GM12878 (cell line): ENCODE measurements at regions not wholly inside any gene's neighbourhood (a gene's known extent, or its start where the extent isn't known, plus 50 kb on each side); places are given as distances from the start of the nearest gene placed in this dataset.

Experiments used
- ATAC-seq: fragments of 200-7000 bp; cut with Tn5 transposase; 3 replicates; pipeline ENCODE4 v1.9.1; 2020; ENCODE audit warnings: mild to moderate bottlenecking, moderate library complexity
- BruUV-seq: library from RNA; stranded (reverse); fragments of 400-500 nt; replicated peaks from 2 replicates; lab custom pipeline; 2021; lab: Mats Ljungman, UMichigan
- CTCF ChIA-PET: fragments of 300-600 bp; sonication (Branson Sonifier 250); formaldehyde crosslinking; extraction: SDS; loops from one replicate; lab custom pipeline; 2021; ENCODE audit warnings: inconsistent platforms; lab: Yijun Ruan, JAX
- POLR2A ChIA-PET: fragments of 350-600 bp; formaldehyde crosslinking; extraction: SDS; loops from one replicate; lab custom pipeline; 2021; ENCODE audit warnings: inconsistent platforms; lab: Charles Lee
- RAD21 ChIA-PET: fragments of 300-600 bp; sonication (Branson Sonifier 250); formaldehyde crosslinking; loops from one replicate; lab custom pipeline; 2023; ENCODE audit warnings: antibody characterized with exemption; ENCODE audit not compliant: unreplicated experiment; lab: Charles Lee
- SMC1A ChIA-PET: fragments of 300-600 bp; sonication (Branson Sonifier 250); formaldehyde crosslinking; loops from one replicate; lab custom pipeline; 2023; ENCODE audit not compliant: unreplicated experiment, uncharacterized antibody; lab: Charles Lee
- DNase-seq: peaks from one replicate; pipeline ENCODE4 v3.0.0-alpha.2; 2011; ENCODE audit warnings: low read depth, low spot score
- FAIRE-seq: peaks from 3 replicates; lab custom pipeline; 2011; peaks lifted over from hg19 to GRCh38; lab: Jason Lieb, UNC
- H2AFZ ChIP-seq: 2 replicates; pipeline ENCODE4 v1.6.0; 2011; ENCODE audit warnings: low read depth, low read length, control low read depth; ENCODE audit not compliant: control insufficient read depth
- H3K27ac ChIP-seq: 2 replicates; pipeline ENCODE4 v1.5.1; 2011; ENCODE audit warnings: control low read depth; ENCODE audit not compliant: control insufficient read depth, insufficient read depth
- H3K27me3 ChIP-seq, 2 experiments: replicated peaks in 1 of 2; 2 replicates each; pipeline versions ENCODE4 v1.6.0 to v1.6.1; 2011; ENCODE audit warnings: low read length in 1 of 2; ENCODE audit not compliant: control insufficient read depth in 2 of 2, insufficient read depth in 2 of 2
- H3K36me3 ChIP-seq, 2 experiments: 2 replicates each; pipeline ENCODE4 v1.5.1; 2011; ENCODE audit warnings: low read length in 1 of 2; ENCODE audit not compliant: control insufficient read depth in 2 of 2, insufficient read depth in 2 of 2
- H3K4me1 ChIP-seq: 2 replicates; pipeline ENCODE4 v1.6.1; 2011; ENCODE audit warnings: mild to moderate bottlenecking, low read length, moderate library complexity, mixed read lengths; ENCODE audit not compliant: control insufficient read depth, insufficient read depth
- H3K4me2 ChIP-seq: 2 replicates; pipeline ENCODE4 v1.6.0; 2011; ENCODE audit warnings: control low read depth; ENCODE audit not compliant: control insufficient read depth, insufficient read depth
- H3K4me3 ChIP-seq: fragments of 200-600 bp; sonication (generic); 2 replicates; pipeline ENCODE4 v1.5.1; 2016
- H3K79me2 ChIP-seq: 2 replicates; pipeline ENCODE4 v1.6.0; 2011; ENCODE audit warnings: low read length; ENCODE audit not compliant: control insufficient read depth, insufficient read depth
- H3K9ac ChIP-seq: 2 replicates; pipeline ENCODE4 v1.8.0; 2011; ENCODE audit warnings: low read length, control low read depth, mixed read lengths; ENCODE audit not compliant: control insufficient read depth, insufficient read depth
- H3K9me3 ChIP-seq: replicated peaks from 3 replicates; pipeline ENCODE4 v1.5.1; 2011; ENCODE audit warnings: mild to moderate bottlenecking, low read length; ENCODE audit not compliant: control insufficient read depth, insufficient read depth
- H4K20me1 ChIP-seq: 2 replicates; pipeline ENCODE4 v1.6.0; 2011; ENCODE audit not compliant: control insufficient read depth, insufficient read depth
- ATF3 ChIP-seq: IDR thresholded peaks from 2 replicates; pipeline ENCODE4 v1.6.1; 2011; ENCODE audit warnings: low read depth, mild to moderate bottlenecking, low read length, moderate library complexity, borderline replicate concordance; ENCODE audit errors: extremely low read depth
- CBX3 ChIP-seq: fragments of 200-600 bp; sonication (generic); IDR thresholded peaks from 2 replicates; pipeline ENCODE4 v1.6.1; 2016; ENCODE audit warnings: low read depth, borderline replicate concordance
- E2F4 ChIP-seq: IDR thresholded peaks from 2 replicates; pipeline ENCODE4 v1.6.1; 2012; ENCODE audit warnings: low read depth, low read length, improper control_type of control experiment
- IKZF2 ChIP-seq, 2 experiments: fragments of 450-650 bp; IDR thresholded peaks; 2 replicates each; pipeline ENCODE4 v1.6.1; 2017; ENCODE audit warnings: mild to moderate bottlenecking in 2 of 2, moderate library complexity in 2 of 2
- JUND ChIP-seq: IDR thresholded peaks from 2 replicates; pipeline ENCODE4 v1.6.1; 2012; ENCODE audit warnings: low read depth, mild to moderate bottlenecking, low read length, improper control_type of control experiment, moderate library complexity
- MTA3 ChIP-seq: IDR thresholded peaks from 2 replicates; pipeline ENCODE4 v1.6.1; 2012; ENCODE audit warnings: low read length, inconsistent platforms, borderline replicate concordance
- NR2F1 ChIP-seq: fragments of 450-650 bp; conservative IDR thresholded peaks from 2 replicates; pipeline ENCODE4 v1.6.1; 2017; ENCODE audit warnings: mild to moderate bottlenecking
- POLR2AphosphoS2 ChIP-seq: IDR thresholded peaks from 2 replicates; pipeline ENCODE4 v1.6.1; 2011; ENCODE audit warnings: low read depth, mild to moderate bottlenecking, low read length, improper control_type of control experiment, moderate library complexity
- RFX5 ChIP-seq: IDR thresholded peaks from 2 replicates; pipeline ENCODE4 v1.6.1; 2011; ENCODE audit warnings: low read depth, low read length, improper control_type of control experiment
- SMAD1 ChIP-seq: fragments of 450-650 bp; IDR thresholded peaks from 2 replicates; pipeline ENCODE4 v1.6.1; 2018; ENCODE audit warnings: mild to moderate bottlenecking, low read depth; ENCODE audit not compliant: partially characterized antibody
- SMAD5 ChIP-seq: IDR thresholded peaks from 2 replicates; pipeline ENCODE4 v1.6.1; 2016; ENCODE audit warnings: antibody characterized with exemption, low read depth
- TCF7 ChIP-seq: IDR thresholded peaks from 2 replicates; pipeline ENCODE4 v1.6.1; 2014; ENCODE audit warnings: antibody characterized with exemption, borderline replicate concordance
- ZNF384 ChIP-seq: IDR thresholded peaks from 2 replicates; pipeline ENCODE4 v1.6.1; 2012; ENCODE audit warnings: low read depth, mild to moderate bottlenecking, low read length, improper control_type of control experiment, borderline replicate concordance
- WGBS: methylation state at CpG from one replicate; pipeline ENCODE4 v1.1.6; 2016; ENCODE audit warnings: low lambda C conversion rate; ENCODE audit not compliant: insufficient replicate concordance, insufficient coverage; ENCODE audit errors: missing lambda C conversion rate; 5-methylcytosine and 5-hydroxymethylcytosine counted together
- in situ Hi-C: fragments of 300-500 bp; cut with MboI; formaldehyde crosslinking; loops from 9 replicates; pipeline ENCODE4 v1.14.3; 2018; ENCODE audit warnings: mixed read lengths
- intact Hi-C: fragments of 100-400 bp; cut with micrococcal nuclease; formaldehyde crosslinking; loops from one replicate; pipeline ENCODE4 v1.14.2; 2022; ENCODE audit not compliant: unreplicated experiment
- TF ChIP-seq, protein P1 (sequence below): fragments of 150-350 bp; IDR thresholded peaks from 2 replicates; pipeline ENCODE4 v1.6.1; 2016; ENCODE audit warnings: low read depth, low read length
- TF ChIP-seq, protein P2 (sequence below), 3 experiments: IDR thresholded peaks in 2 of 3; conservative IDR thresholded peaks in 1 of 3; 2 replicates each; pipeline ENCODE4 v1.5.1; 2011; ENCODE audit warnings: low read depth in 3 of 3, low read length in 3 of 3, mild to moderate bottlenecking in 3 of 3, control low read depth in 2 of 3, moderate library complexity in 2 of 3, inconsistent platforms in 1 of 3, mixed read lengths in 1 of 3; ENCODE audit not compliant: control insufficient read depth in 2 of 3, insufficient read depth in 1 of 3; ENCODE audit errors: extremely low read depth in 1 of 3

- TF ChIP-seq, protein P1, sequence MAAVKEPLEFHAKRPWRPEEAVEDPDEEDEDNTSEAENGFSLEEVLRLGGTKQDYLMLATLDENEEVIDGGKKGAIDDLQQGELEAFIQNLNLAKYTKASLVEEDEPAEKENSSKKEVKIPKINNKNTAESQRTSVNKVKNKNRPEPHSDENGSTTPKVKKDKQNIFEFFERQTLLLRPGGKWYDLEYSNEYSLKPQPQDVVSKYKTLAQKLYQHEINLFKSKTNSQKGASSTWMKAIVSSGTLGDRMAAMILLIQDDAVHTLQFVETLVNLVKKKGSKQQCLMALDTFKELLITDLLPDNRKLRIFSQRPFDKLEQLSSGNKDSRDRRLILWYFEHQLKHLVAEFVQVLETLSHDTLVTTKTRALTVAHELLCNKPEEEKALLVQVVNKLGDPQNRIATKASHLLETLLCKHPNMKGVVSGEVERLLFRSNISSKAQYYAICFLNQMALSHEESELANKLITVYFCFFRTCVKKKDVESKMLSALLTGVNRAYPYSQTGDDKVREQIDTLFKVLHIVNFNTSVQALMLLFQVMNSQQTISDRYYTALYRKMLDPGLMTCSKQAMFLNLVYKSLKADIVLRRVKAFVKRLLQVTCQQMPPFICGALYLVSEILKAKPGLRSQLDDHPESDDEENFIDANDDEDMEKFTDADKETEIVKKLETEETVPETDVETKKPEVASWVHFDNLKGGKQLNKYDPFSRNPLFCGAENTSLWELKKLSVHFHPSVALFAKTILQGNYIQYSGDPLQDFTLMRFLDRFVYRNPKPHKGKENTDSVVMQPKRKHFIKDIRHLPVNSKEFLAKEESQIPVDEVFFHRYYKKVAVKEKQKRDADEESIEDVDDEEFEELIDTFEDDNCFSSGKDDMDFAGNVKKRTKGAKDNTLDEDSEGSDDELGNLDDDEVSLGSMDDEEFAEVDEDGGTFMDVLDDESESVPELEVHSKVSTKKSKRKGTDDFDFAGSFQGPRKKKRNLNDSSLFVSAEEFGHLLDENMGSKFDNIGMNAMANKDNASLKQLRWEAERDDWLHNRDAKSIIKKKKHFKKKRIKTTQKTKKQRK = no peak
- TF ChIP-seq POLR2AphosphoS2 = no peak
- TF ChIP-seq, all 136 proteins: peak for 0
Measured at GRCh38 chr2:185531721-185532120, 206.9 kb upstream of the FSIP2 start (continued).

GRCh38 chr2:185537689-185538088 lies 200.9 kb upstream of the FSIP2 start:
- H3K9ac ChIP-seq = no peak overlapping the region
- ChIA-PET SMC1A (no interaction called here), CTCF (interaction anchor here (1.0 kb wide), 1 partner anchor 8 kb away, joined by 4 read pairs; no protein-coding TSS in a partner anchor), RAD21 (no interaction called here), POLR2A (no interaction called here)
- no peaks in the 10 kb centered on the region for H4K20me1 ChIP-seq
- no peak overlapping the region for H3K27ac ChIP-seq
- no peaks in the 10 kb centered on the region for H3K4me1 ChIP-seq
- H3K4me3 ChIP-seq = no peak overlapping the region
- no peaks in the 10 kb centered on the region for H3K27me3 ChIP-seq
- H2AFZ ChIP-seq = no peak overlapping the region
- ATAC-seq = no peak
- 13% methylated on average over 2 of the region's 2 CpGs for WGBS
- H3K4me2 ChIP-seq = no peak overlapping the region
- intact Hi-C loops (no loop called here), in situ Hi-C loops (no loop called here)
- DNase-seq = no peak
- H3K9me3 ChIP-seq = no peaks in the 10 kb centered on the region
- FAIRE-seq = no peak
- BruUV-seq = no TSS peak
- no peaks in the 10 kb centered on the region for H3K79me2 ChIP-seq
- H3K36me3 ChIP-seq = no peaks in the 10 kb centered on the region
- TF ChIP-seq SMAD5 (no peak), ATF3 (no peak), E2F4 (no peak), SMAD1 (no peak), JUND (no peak), NR2F1 (no peak), CBX3 (no peak), IKZF2 (IDR thresholded peaks at IDR 0.05) (no peak), POLR2AphosphoS2 (no peak), RFX5 (no peak), MTA3 (no peak), TCF7 (no peak), ZNF384 (no peak)
- TF ChIP-seq, protein P2, sequence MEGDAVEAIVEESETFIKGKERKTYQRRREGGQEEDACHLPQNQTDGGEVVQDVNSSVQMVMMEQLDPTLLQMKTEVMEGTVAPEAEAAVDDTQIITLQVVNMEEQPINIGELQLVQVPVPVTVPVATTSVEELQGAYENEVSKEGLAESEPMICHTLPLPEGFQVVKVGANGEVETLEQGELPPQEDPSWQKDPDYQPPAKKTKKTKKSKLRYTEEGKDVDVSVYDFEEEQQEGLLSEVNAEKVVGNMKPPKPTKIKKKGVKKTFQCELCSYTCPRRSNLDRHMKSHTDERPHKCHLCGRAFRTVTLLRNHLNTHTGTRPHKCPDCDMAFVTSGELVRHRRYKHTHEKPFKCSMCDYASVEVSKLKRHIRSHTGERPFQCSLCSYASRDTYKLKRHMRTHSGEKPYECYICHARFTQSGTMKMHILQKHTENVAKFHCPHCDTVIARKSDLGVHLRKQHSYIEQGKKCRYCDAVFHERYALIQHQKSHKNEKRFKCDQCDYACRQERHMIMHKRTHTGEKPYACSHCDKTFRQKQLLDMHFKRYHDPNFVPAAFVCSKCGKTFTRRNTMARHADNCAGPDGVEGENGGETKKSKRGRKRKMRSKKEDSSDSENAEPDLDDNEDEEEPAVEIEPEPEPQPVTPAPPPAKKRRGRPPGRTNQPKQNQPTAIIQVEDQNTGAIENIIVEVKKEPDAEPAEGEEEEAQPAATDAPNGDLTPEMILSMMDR (IDR thresholded peaks at IDR 0.05 in 2 of 3, conservative IDR thresholded peaks at IDR 0.05 in 1 of 3; ENCODE audit: control insufficient read depth in 2 of 3, extremely low read depth in 1 of 3, insufficient read depth in 1 of 3, low read depth in 3 of 3, low read length in 3 of 3) = no peak
